D341Med (cell line): ENCODE measurements at regions not wholly inside any gene's neighbourhood (a gene's known extent, or its start where the extent isn't known, plus 50 kb on each side); places are given as distances from the start of the nearest gene placed in this dataset.
"Not testable (repeated sequence)": the region's sequence is repeated elsewhere in the genome, so short reads cannot be mapped to it uniquely, and the experiment has no call there.

ENCODE experiments used
- DNase-seq: peaks from one replicate; pipeline ENCODE4 v3.0.0; 2012; ENCODE audit warnings: low spot score

DNA sequence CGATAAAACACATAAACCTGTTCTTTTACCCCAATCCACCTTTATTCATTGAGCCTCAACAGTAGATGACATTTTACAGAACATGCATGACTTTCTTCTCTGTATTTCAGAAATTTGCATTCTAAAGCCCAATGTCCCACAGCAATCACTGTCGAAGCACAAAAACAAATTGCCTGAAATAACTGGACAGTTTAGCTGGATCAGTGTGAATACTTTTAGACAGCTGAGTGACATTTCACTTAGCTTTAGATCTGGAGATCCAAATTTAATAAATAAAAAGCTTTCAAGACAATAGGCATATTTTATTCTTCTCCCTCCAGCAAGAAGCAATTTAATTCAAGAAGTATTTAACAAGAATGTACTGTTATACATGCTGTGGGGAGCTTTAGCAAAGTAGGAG, 109.1 kb upstream of the FSCB start:
- DNase-seq, result no peak

DNA sequence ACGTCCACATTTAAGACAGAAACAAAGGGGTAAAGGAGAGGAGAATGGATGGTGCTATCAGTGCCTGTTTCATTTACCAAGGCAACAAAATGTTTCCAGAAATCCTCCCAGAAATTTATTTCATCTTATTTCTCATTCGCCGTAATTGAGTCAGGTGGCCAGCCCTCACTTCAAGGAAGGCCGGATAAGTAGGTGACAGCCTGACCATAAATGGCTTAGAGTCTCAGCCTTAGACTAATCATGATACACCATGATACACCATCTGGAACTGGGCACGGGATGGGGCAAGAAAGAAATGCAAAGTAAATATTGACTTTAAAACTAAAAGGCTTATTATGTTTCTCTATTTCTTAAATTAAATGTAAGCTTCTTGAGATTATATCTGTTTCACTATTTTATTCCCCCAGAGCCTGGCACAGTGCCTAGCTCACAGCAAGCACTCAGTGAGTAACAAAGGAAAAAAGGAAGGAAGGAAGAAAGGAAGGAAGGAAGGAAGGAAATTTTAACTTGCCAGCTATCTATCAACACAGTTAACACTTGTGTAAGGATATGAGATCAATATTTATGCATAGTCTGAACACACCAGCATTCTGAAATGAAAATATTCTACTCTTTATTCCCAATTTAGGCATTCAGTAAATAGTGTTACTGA, 106.1 kb upstream of the FSCB start:
- no peak for DNase-seq

DNA sequence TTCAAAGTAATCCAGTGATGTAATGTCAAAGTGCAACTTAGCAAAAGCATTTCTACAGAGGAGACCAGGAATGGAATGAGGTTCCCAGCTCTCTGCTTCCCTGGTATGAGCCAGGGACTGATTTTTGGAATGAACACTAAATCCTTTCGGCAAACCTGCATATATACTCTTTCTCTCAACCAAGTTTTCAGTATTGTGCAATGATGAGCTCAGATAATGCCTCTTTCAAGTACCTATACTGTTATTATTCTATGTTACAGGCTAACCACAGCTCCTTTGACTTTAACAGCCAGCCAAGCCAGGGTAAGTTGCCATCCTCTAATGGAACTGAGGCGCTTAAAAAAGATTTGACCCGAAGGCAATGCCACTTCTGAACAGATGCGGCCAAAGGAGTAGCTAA, 104.9 kb upstream of the FSCB start:
- DNase-seq, result no peak

DNA sequence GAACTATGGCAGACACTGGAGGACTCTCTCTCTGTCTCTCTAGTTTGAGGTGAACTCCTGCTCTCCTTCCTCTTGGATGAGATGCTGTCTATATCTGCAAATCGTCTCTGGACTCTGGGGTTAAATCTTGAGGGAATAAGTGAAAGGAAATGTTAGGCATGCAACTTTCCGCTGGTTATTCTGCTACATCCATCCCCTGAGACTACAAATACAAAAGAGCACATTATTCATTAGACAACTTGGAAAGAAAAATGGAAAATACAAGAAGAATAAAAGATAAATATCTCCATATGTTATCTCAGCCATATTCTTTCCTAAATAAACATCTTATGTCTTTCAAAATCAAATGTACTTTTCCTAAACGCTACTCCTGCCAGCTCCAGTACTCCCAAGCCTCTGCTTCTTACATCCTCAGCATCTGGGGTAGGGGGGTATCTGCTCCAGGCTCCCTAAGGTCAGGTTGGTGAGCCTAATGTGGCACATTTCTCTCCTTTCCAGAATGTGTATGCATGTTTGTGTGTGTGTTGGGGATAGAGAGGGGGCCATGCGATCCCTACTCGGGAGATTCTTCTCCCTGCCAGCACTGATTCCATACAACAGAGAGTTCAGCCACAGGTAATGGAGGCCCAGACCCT, 102.9 kb upstream of the FSCB start:
- DNase-seq, result no peak

DNA sequence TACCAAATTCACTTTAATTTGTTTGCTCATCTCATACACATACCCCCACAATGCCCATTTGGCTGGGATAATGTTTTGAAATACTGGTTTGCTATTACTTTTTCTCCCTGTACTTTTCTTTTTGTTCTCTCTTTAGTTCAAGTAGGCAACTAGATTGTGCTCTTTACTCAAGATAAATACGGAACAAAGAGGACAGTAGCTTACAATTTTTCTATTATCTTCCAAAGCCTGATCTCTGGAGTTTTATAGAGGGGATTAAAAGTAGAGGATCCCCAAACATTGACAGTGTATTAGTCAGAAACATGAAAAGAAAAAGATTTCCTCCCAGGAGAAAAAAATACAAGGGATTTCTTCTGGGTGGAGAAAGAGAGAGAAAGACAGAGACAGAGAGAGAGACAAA, 102.1 kb upstream of the FSCB start:
- no peak for DNase-seq

DNA sequence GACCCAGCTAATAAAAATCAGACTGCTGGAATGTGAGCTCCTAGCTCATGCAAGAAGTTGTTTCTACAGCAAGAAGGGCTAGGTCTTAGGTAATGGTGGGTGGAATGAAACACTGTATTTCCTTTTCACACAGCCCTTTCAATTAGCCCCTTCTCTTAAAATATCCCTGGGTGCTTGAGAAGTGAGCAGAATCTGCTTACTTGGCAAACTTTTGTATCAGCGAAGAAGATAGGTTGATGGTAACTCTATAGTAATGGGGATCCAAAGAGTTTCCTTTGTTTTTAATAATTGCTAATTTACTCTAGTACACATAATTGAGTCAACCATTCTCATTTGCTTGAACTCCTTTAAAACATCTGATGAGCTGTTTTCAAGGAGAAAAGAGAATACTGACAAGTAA, 100.6 kb upstream of the FSCB start:
- no peak for DNase-seq

DNA sequence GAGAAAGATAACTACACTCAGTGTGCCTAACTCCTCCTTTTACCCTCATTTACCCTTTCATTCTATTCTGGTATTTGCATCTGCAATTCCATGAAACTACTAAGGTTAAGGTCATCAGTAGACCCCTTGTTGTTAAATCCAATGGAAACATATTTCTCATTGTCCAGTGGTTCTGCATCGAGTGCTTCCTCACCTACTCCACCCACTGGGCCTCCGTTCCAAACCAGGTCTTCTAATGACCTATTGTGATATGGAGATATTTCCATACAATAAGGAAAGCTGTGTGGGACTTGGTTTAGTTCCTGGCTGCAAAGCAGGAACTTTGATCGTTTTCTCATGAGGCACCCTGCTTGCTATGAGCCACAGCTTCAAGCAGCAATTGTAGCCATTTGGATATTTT, 99.5 kb upstream of the FSCB start:
- no peak for DNase-seq

DNA sequence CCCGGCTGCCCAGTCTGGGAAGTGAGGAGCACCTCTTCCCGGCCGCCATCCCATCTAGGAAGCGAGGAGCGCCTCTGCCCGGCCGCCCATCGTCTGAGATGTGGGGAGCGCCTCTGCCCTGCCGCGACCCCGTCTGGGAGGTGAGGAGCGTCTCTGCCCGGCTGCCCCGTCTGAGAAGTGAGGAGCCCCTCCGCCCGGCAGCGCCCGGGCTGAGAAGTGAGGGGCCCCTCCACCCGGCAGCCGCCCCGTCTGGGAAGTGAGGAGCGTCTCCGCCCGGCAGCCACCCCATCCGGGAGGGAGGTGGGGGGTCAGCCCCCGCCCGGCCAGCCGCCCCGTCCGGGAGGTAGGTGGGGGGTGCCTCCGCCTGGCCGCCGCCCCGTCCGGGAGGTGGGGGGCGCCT, 94.2 kb upstream of the FSCB start:
- DNase-seq, result not testable (repeated sequence)

DNA sequence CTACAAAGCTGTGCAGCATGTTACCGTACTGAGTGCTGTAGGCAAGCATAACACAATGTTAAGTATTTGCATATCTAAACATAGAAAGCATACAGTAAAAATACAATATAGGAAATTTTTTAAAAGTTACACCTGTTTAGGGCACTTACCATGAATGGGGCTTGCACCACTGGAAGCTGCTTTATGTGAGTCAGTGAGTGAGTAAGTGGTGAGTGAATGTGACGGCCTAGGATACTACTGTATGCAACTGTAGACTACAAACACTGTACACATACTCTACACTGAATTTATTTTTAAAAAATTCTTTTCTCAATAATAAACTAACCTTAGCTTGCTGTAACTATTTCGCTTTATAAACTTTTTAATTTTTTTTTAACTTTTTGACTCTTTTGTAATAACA, 82.1 kb upstream of the FSCB start:
- DNase-seq, result no peak

DNA sequence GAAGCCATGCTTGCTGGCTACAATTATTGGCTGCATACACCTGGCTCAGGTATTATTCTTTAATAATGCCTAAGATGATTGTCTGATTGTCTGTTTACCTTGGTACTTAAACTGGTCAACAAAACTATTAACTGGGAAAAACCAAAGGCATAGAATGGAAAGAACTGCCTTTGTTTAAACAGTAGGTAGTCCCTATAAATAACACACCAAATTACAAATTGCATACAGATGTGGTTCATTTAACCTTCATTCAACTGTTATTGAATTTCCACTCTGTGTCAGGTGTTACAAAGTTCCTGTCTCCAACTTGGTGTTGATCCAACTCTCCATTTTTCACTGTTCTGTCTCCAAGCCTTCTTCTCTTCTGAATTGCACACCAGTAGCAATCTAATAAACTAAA, 79.8 kb upstream of the FSCB start:
- no peak for DNase-seq

DNA sequence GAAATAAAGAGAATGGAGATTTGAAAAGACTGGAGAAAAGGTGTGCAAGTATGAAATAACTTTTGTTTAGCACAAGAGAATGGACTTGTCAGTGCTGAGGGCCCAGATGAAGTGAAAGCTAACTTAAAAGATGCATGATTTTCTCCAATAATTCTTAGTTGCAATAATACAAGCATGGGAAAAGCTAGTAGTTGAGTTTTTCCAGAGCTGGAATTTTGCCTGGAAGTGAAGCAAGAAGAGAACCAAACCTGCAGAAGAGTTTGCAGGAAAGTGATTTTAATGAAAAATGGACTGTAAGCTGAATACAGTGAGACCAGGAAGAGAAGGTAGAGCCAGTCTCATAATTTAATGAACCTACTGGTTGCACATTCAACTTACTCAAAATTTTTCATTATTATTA, 69.3 kb upstream of the FSCB start:
- no peak for DNase-seq

DNA sequence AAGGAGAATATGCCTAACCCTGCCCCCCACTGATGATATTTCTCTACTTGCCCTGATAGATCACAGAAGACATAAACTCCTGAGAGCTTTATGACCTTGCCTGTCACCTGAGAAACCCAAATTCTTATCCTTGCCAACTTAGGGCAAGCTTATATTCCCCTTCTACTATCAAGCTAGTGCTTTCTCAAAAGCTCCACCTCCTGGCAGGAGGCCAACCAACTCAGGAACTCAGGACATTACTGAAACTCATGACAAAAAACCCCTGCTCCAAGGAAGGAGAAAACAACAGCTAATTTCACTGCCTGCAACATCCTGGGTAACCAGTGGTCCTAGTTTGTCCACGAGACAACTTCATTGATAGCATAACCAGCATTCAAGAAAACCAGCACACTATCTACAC, 60.9 kb upstream of the FSCB start:
- no peak for DNase-seq

DNA sequence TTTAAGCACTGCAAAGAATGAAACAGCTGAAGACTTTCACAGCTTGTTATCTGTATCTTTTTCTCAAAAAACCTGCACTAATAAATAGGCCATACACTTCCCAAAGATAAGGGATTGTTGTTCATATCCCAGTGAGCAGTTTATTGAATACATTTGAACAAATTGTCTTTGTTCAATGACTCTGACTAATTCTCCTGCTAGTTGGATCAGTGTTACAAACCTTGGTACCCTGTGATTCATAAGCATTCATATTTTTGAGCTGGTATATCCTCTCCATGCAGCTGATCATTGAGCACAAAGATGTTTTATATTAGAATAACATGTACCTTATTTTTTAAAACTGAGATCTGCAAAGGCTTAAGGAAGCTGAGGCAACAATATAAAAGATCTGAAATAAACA, 58.9 kb upstream of the FSCB start:
- DNase-seq, result no peak

DNA sequence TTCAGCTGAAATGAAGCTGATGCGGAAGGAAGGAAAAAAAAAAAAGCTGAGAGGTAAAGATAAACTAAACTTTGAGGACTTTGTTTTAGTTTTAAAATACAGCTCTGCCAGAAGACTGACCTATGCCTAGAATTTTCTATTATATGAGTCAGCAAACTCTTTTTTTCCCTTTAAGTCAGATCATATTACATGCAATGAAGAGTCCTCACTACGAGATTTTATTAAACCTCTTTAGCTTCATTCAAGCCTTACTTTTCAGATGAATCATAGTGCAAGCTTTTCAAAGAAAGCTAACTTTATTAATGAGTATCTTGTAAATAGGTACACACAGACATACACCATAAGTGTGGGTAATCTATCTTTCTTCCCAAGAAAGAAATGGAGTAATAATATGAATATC, 57.8 kb upstream of the FSCB start:
- DNase-seq, result no peak
